ENCODE measurements at regions not wholly inside any gene's neighbourhood (a gene's known extent, or its start where the extent isn't known, plus 50 kb on each side); places are given as distances from the start of the nearest gene placed in this dataset.

DNA sequence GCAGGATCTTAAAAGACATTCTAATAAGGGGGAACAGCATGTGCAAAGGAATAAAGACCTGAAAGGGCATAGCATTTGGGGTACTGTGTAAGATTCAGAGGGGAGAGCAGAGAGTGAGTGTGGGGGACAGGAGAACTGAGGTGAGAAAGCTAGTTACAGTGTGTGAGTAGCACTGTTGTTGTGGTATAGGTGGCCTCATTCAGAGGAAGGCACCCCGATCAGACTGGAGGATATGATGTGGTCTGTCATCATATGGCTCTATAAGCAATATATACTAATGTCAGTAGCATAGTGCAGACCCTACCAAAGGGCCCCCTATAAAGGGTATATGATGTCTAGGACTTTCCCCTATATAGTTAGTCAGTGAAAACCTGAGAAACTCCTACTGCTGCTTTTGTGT, 175.8 kb downstream of the FMR1NB start:
- Histone ChIP-seq H3K27me3 (ENCODE audit: low read length) (no peaks in the 10 kb centered on the region), H3K4me3 (ENCODE audit: low read length) (no peak overlapping the region), H3K9me2 (replicated peaks; ENCODE audit: low read length) (no peaks in the 10 kb centered on the region), H2AFZ (ENCODE audit: low read length) (no peak overlapping the region), H3K4me1 (ENCODE audit: insufficient read depth, low read length) (no peaks in the 10 kb centered on the region), H3K36me3 (ENCODE audit: low read depth, low read length) (no peaks in the 10 kb centered on the region), H3F3A (ENCODE audit: low read length, unreplicated experiment) (no peaks in the 10 kb centered on the region), H3K4me2 (ENCODE audit: low read length) (no peak overlapping the region), H3K9me3 (ENCODE audit: low read length) (no peaks in the 10 kb centered on the region), H3K79me2 (ENCODE audit: low read length) (no peaks in the 10 kb centered on the region), H3K27ac (ENCODE audit: low read length) (no peak overlapping the region), H3K9ac (ENCODE audit: low read length) (no peak overlapping the region), H4K20me1 (ENCODE audit: low read length) (no peaks in the 10 kb centered on the region)
- no peak for TF ChIP-seq EZH2 (IDR thresholded peaks at IDR 0.05; ENCODE audit: low read length, unreplicated experiment)
- TF ChIP-seq, protein P1, sequence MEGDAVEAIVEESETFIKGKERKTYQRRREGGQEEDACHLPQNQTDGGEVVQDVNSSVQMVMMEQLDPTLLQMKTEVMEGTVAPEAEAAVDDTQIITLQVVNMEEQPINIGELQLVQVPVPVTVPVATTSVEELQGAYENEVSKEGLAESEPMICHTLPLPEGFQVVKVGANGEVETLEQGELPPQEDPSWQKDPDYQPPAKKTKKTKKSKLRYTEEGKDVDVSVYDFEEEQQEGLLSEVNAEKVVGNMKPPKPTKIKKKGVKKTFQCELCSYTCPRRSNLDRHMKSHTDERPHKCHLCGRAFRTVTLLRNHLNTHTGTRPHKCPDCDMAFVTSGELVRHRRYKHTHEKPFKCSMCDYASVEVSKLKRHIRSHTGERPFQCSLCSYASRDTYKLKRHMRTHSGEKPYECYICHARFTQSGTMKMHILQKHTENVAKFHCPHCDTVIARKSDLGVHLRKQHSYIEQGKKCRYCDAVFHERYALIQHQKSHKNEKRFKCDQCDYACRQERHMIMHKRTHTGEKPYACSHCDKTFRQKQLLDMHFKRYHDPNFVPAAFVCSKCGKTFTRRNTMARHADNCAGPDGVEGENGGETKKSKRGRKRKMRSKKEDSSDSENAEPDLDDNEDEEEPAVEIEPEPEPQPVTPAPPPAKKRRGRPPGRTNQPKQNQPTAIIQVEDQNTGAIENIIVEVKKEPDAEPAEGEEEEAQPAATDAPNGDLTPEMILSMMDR (conservative IDR thresholded peaks at IDR 0.05; ENCODE audit: low read depth, low read length), result no peak
- TF ChIP-seq EZH2phosphoT487 (IDR thresholded peaks at IDR 0.05; ENCODE audit: borderline replicate concordance, low read length), result no peak
- POLR2A ChIA-PET (ENCODE audit: unreplicated experiment), result no interaction called here
- BruUV-seq (replicated peaks), result no TSS peak
- intact Hi-C loops (cut with micrococcal nuclease), result no loop called here
- DNase-seq (no peak), ATAC-seq (no peak)
- CTCF ChIA-PET, result no interaction called here

DNA sequence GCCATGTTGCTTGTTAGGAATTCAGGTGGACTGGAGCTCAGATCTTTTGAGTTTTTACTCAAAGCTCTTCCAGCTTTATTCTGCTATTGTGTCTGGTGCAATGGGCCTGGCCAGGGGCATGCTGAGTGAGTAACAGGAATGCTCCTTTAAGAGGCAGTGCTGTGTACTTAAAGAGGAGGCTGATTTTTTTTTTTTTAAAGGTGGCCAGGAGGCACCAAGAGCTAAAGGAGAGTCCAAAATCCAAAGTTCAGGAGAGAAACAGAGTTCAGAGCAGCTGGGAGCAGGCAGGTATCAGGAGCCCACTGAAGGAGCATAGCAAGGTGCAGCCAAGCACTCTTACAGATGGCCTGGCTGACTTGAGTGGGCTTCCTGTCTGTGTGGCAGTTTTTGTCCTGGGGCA, 178.7 kb downstream of the FMR1NB start:
- no peak for ATAC-seq
- intact Hi-C loops (cut with micrococcal nuclease), result no loop called here
- no peaks in the 10 kb centered on the region for H3K27me3 ChIP-seq (ENCODE audit: low read length)

DNA sequence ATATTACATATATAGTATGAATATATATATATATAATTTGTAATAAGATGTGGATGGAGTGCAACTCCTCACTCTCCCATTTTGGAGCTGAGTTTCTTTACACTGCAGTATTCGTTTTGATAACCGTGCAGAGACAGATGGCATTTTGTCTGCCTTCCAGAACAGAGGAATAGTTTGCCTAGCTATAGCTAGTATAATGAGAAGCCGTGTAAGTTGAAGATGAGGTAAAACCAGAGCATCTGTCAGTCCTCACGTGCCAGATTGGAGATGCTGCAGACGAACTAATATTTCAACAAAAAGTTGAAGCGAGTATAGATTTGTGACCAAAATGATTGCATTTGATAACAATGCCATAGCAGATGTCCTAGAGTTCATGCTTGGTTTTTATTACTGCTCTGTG, 180.6 kb downstream of the FMR1NB start:
- no peak overlapping the region for H3K4me2 ChIP-seq (ENCODE audit: low read length)
- no peak for ATAC-seq
- H3K4me3 ChIP-seq (ENCODE audit: low read length), result no peak overlapping the region
- H3K9ac ChIP-seq (ENCODE audit: low read length), result no peak overlapping the region
- TF ChIP-seq EZH2phosphoT487 (IDR thresholded peaks at IDR 0.05; ENCODE audit: borderline replicate concordance, low read length), result no peak
- TF ChIP-seq EZH2 (IDR thresholded peaks at IDR 0.05; ENCODE audit: low read length, unreplicated experiment), result no peak
- TF ChIP-seq, protein P1 (conservative IDR thresholded peaks at IDR 0.05; ENCODE audit: low read depth, low read length), result no peak
- no peaks in the 10 kb centered on the region for H3K4me1 ChIP-seq (ENCODE audit: insufficient read depth, low read length)
- H2AFZ ChIP-seq (ENCODE audit: low read length), result no peak overlapping the region
- H3K9me2 ChIP-seq (replicated peaks; ENCODE audit: low read length), result no peaks in the 10 kb centered on the region
- H3K9me3 ChIP-seq (ENCODE audit: low read length), result no peaks in the 10 kb centered on the region
- intact Hi-C loops (cut with micrococcal nuclease), result no loop called here
- H4K20me1 ChIP-seq (ENCODE audit: low read length), result no peaks in the 10 kb centered on the region
- H3K27me3 ChIP-seq (ENCODE audit: low read length), result no peaks in the 10 kb centered on the region
- H3F3A ChIP-seq (ENCODE audit: low read length, unreplicated experiment), result no peaks in the 10 kb centered on the region
- POLR2A ChIA-PET (ENCODE audit: unreplicated experiment), result no interaction called here
- CTCF ChIA-PET, result no interaction called here
- no TSS peak for BruUV-seq (replicated peaks)
- no peaks in the 10 kb centered on the region for H3K79me2 ChIP-seq (ENCODE audit: low read length)
- H3K27ac ChIP-seq (ENCODE audit: low read length), result no peak overlapping the region
- DNase-seq, result no peak
- no peaks in the 10 kb centered on the region for H3K36me3 ChIP-seq (ENCODE audit: low read depth, low read length)

More for the DNA sequence above, 178.7 kb downstream of the FMR1NB start:
- Histone ChIP-seq H3K9ac (ENCODE audit: low read length) (no peak overlapping the region), H3K4me2 (ENCODE audit: low read length) (no peak overlapping the region), H3K9me3 (ENCODE audit: low read length) (no peaks in the 10 kb centered on the region), H3K4me3 (ENCODE audit: low read length) (no peak overlapping the region), H2AFZ (ENCODE audit: low read length) (no peak overlapping the region), H3K27ac (ENCODE audit: low read length) (no peak overlapping the region), H3K9me2 (replicated peaks; ENCODE audit: low read length) (no peaks in the 10 kb centered on the region), H3F3A (ENCODE audit: low read length, unreplicated experiment) (no peaks in the 10 kb centered on the region), H3K79me2 (ENCODE audit: low read length) (no peaks in the 10 kb centered on the region), H3K4me1 (ENCODE audit: insufficient read depth, low read length) (no peaks in the 10 kb centered on the region), H4K20me1 (ENCODE audit: low read length) (no peaks in the 10 kb centered on the region), H3K36me3 (ENCODE audit: low read depth, low read length) (no peaks in the 10 kb centered on the region)
- POLR2A ChIA-PET (ENCODE audit: unreplicated experiment), result no interaction called here
- no TSS peak for BruUV-seq (replicated peaks)
- TF ChIP-seq EZH2phosphoT487 (IDR thresholded peaks at IDR 0.05; ENCODE audit: borderline replicate concordance, low read length) (no peak), EZH2 (IDR thresholded peaks at IDR 0.05; ENCODE audit: low read length, unreplicated experiment) (no peak)
- TF ChIP-seq, protein P1 (conservative IDR thresholded peaks at IDR 0.05; ENCODE audit: low read depth, low read length), result no peak
- CTCF ChIA-PET, result no interaction called here
- no peak for DNase-seq

Measured in PC-3 (cell line).